ENCODE measurements at regions not wholly inside any gene's neighbourhood (a gene's known extent, or its start where the extent isn't known, plus 50 kb on each side); places are given as distances from the start of the nearest gene placed in this dataset.

DNA sequence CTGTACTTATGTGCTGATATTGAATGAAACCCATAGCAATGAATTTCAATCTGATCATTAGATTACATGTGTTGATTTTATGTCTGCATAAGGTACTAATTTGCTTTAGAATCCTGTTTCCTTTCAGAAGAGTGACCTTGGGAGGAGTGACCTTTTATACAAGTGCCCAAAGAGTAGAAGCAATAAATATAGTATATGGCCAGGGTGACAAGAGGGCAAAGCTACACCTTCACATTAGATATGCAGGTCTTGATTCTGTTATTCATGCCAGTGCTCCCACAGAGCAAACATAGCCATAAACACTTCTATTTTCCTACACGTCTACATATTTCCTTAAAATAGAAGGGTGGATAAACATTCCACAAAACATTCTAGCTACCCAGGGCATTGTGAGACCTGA lies 158.2 kb upstream of the RAP2B start:
- TF ChIP-seq CTCF (IDR thresholded peaks at IDR 0.05) (no peak), POLR2A (IDR thresholded peaks at IDR 0.05) (no peak)
